Esophagus squamous epithelium (tissue), 5 donors: ENCODE measurements at regions not wholly inside any gene's neighbourhood (a gene's known extent, or its start where the extent isn't known, plus 50 kb on each side); places are given as distances from the start of the nearest gene placed in this dataset.
"Not testable (repeated sequence)": the region's sequence is repeated elsewhere in the genome, so short reads cannot be mapped to it uniquely, and the experiment has no call there.

Source experiments
- DNase-seq: peaks from one replicate; lab custom pipeline; 2025; lab: John Stamatoyannopoulos, UW
- H3K27ac ChIP-seq, 4 donors: fragments of 200-600 bp; sonication (generic); one replicate each; pipeline ENCODE4 v1.5.1; 2016 to 2019; ENCODE audit warnings: mild to moderate bottlenecking in 1 of 4
- H3K27me3 ChIP-seq, 4 donors: fragments of 200-600 bp; sonication (generic); 1 replicate in 3 of 4; 2 replicates in 1 of 4; pipeline versions ENCODE4 v1.5.1 to v1.6.0; 2017 to 2021; ENCODE audit warnings: antibody characterized with exemption in 1 of 4
- H3K36me3 ChIP-seq, 3 donors: fragments of 200-600 bp; sonication (generic); one replicate each; pipeline ENCODE4 v1.5.1; 2016 to 2019
- H3K4me1 ChIP-seq, 3 donors: fragments of 200-600 bp; sonication (generic); one replicate each; pipeline ENCODE4 v1.5.1; 2017 to 2019
- H3K4me3 ChIP-seq, 4 donors: fragments of 200-600 bp; sonication (generic); 1 replicate in 3 of 4; 2 replicates in 1 of 4; pipeline ENCODE4 v1.5.1; 2016 to 2019; ENCODE audit warnings: mild to moderate bottlenecking in 2 of 4, moderate library complexity in 1 of 4
- H3K9me3 ChIP-seq, 3 donors: fragments of 200-600 bp; sonication (generic); one replicate each; pipeline ENCODE4 v1.5.1; 2016 to 2019
- CTCF ChIP-seq, 6 experiments: fragments of 450-650 bp in 4 of 6; fragments of 200-600 bp in 2 of 6; sonication (generic) in 2 of 6; IDR thresholded peaks; one replicate each; pipeline ENCODE4 v1.5.1; 2016 to 2019; ENCODE audit warnings: antibody characterized with exemption in 6 of 6, mild to moderate bottlenecking in 4 of 6, moderate library complexity in 4 of 6
- POLR2A ChIP-seq, 4 donors: fragments of 450-650 bp; IDR thresholded peaks; one replicate each; pipeline ENCODE4 v1.6.1; 2017; ENCODE audit warnings: antibody characterized with exemption in 4 of 4, mild to moderate bottlenecking in 4 of 4, moderate library complexity in 3 of 4
- whole genome bisulfite sequencing, 2 donors: methylation state at CpG; one replicate each; pipeline ENCODE4 v1.1.5; 2018; 5-methylcytosine and 5-hydroxymethylcytosine counted together
- intact Hi-C: fragments of 100-400 bp; cut with DNase I; formaldehyde crosslinking; loops from one replicate; pipeline ENCODE4 v1.15.0; 2022
- donor health status: DM: yes; HTN: yes; CAD: no.

DNA sequence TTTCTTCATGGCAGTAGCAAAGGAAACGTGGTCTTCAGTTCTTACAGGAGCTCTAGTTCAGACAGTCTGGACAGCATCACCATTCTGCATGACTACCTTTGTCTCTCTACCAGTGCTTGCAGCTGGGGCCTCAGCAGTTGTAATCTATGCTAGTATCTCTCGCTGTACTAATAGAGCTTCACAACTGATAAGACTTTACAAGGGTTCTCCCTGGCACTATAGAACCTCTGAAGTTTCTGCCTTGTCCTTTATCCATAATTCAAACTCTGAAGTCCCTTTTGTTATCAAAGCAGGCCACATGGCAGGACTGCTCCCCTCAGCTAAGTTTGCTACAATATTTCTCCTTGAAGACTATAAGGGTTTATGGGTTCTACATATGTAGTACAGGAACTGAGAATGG, 842.1 kb upstream of the ADGRB3 start:
- Histone ChIP-seq H3K27ac (no peak overlapping the region), H3K4me1 (no peaks in the 10 kb centered on the region), H3K27me3 (no peaks in the 10 kb centered on the region), H3K4me3 (no peak overlapping the region), H3K36me3 (no peaks in the 10 kb centered on the region), H3K9me3 (no peaks in the 10 kb centered on the region)
- WGBS, 2 donors, result 57 to 63% methylated on average over 2 of the region's 2 CpGs
- DNase-seq, result no peak
- intact Hi-C loops, result no loop called here
- no peak for TF ChIP-seq CTCF (IDR thresholded peaks at IDR 0.05)
- TF ChIP-seq POLR2A (IDR thresholded peaks at IDR 0.05), result no peak

- TF ChIP-seq POLR2A (IDR thresholded peaks at IDR 0.05), result no peak
- TF ChIP-seq CTCF (IDR thresholded peaks at IDR 0.05), result no peak
- 36 to 38% methylated on average over 1 of the region's 1 CpG for WGBS, 2 donors
Observed at GRCh38 chr6:67790569-67790968, 844.5 kb upstream of the ADGRB3 start.

DNA sequence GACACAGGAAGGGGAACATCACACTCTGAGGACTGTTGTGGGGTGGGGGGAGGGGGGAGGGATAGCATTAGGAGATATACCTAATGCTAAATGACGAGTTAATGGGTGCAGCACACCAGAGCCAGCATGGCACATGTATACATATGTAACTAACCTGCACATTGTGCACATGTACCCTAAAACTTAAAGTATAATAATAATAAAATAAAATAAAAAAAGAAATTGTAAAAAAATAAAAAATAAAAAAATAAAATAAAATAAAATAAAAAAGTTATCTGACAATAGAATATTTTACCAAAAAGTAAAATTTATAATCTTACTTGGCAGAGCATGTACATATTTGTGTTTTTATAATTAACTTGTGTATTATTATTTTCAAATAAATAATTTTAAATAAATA, 848.0 kb upstream of the ADGRB3 start:
- H3K9me3 ChIP-seq, H3K4me1 ChIP-seq, H3K27ac ChIP-seq, H3K4me3 ChIP-seq, H3K36me3 ChIP-seq, DNase-seq, intact Hi-C loops, H3K27me3 ChIP-seq: not testable (repeated sequence)
- WGBS, 2 donors, result 43 to 50% methylated on average over 1 of the region's 1 CpG

More at GRCh38 chr6:67790569-67790968, 844.5 kb upstream of the ADGRB3 start:
- no peaks in the 10 kb centered on the region for H3K27me3 ChIP-seq
- H3K4me3 ChIP-seq, result no peak overlapping the region
- H3K4me1 ChIP-seq, result no peaks in the 10 kb centered on the region
- no peaks in the 10 kb centered on the region for H3K9me3 ChIP-seq
- H3K36me3 ChIP-seq, result no peaks in the 10 kb centered on the region
- intact Hi-C loops, result no loop called here
- no peak overlapping the region for H3K27ac ChIP-seq
- DNase-seq, result no peak

GRCh38 chr6:67779876-67780275, 855.2 kb upstream of the ADGRB3 start:
- DNase-seq, result no peak
- Histone ChIP-seq H3K27ac (no peak overlapping the region), H3K4me1 (no peaks in the 10 kb centered on the region), H3K4me3 (no peak overlapping the region), H3K36me3 (no peaks in the 10 kb centered on the region), H3K9me3 (no peaks in the 10 kb centered on the region), H3K27me3 (no peaks in the 10 kb centered on the region)
- intact Hi-C loops, result no loop called here
- 62 to 66% methylated on average over 3 of the region's 3 CpGs for WGBS, 2 donors
- TF ChIP-seq CTCF (IDR thresholded peaks at IDR 0.05) (no peak), POLR2A (IDR thresholded peaks at IDR 0.05) (no peak)

GRCh38 chr6:67775333-67775732, 859.7 kb upstream of the ADGRB3 start:
- intact Hi-C loops, result no loop called here
- no peak for TF ChIP-seq POLR2A (IDR thresholded peaks at IDR 0.05)
- TF ChIP-seq CTCF (IDR thresholded peaks at IDR 0.05), result no peak
- Histone ChIP-seq H3K27ac (no peak overlapping the region), H3K4me1 (no peaks in the 10 kb centered on the region), H3K27me3 (no peaks in the 10 kb centered on the region), H3K4me3 (no peak overlapping the region), H3K9me3 (no peaks in the 10 kb centered on the region), H3K36me3 (no peaks in the 10 kb centered on the region)
- no peak for DNase-seq
- WGBS, 2 donors, result 48 to 58% methylated on average over 1 of the region's 1 CpG

GRCh38 chr6:67768972-67769371, 866.1 kb upstream of the ADGRB3 start:
- TF ChIP-seq POLR2A (IDR thresholded peaks at IDR 0.05) (no peak), CTCF (IDR thresholded peaks at IDR 0.05) (no peak)
- Histone ChIP-seq H3K36me3 (no peaks in the 10 kb centered on the region), H3K4me3 (no peak overlapping the region), H3K27me3 (no peaks in the 10 kb centered on the region), H3K27ac (no peak overlapping the region), H3K4me1 (no peaks in the 10 kb centered on the region), H3K9me3 (no peaks in the 10 kb centered on the region)
- no peak for DNase-seq
- intact Hi-C loops, result no loop called here

DNA sequence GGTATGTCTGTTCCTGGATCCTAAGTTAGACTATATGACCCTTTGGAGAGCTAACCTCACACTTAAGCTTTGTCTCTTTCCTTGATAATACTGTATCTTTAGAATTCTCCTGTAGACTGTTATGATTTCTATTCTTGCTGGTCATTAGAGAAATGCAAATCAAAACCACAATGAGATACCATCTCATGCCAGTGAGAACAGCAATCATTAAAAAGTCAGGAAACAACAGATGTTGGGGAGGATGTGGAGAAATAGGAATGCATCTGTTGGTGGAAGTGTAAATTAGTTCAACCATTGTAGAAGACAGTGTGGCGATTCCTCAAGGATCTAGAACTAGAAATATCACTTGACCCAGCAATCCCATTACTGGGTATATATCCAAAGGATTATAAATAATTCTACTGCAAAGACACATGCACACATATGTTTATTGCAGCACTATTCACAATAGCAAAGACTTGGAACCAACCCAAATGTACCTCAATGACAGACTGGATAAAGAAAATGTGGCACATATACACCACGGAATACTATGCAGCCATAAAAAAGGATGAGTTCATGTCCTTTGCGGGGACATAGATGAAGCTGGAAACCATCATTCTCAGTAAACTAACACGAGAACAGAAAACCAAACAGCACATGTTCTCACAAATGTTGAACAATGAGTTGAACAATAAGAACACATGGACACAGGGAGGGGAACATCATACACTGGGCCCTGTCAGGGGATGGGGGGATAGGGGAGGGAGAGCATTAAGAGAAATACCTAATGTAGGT, 867.8 kb upstream of the ADGRB3 start:
- H3K27ac ChIP-seq, H3K4me3 ChIP-seq, H3K4me1 ChIP-seq, DNase-seq, intact Hi-C loops, H3K27me3 ChIP-seq, H3K9me3 ChIP-seq, H3K36me3 ChIP-seq: not testable (repeated sequence)
- WGBS, 2 donors, result 74 to 82% methylated on average over 4 of the region's 4 CpGs
